ENCODE measurements at regions not wholly inside any gene's neighbourhood (a gene's known extent, or its start where the extent isn't known, plus 50 kb on each side); places are given as distances from the start of the nearest gene placed in this dataset.

- TF ChIP-seq CTCF (IDR thresholded peaks at IDR 0.05) (no peak), POLR2A (IDR thresholded peaks at IDR 0.05) (no peak)
Observed at GRCh38 chr2:236813766-236814165, 244.1 kb downstream of the ACKR3 start.

Data from body of pancreas (tissue), 4 donors.